ENCODE measurements at regions not wholly inside any gene's neighbourhood (a gene's known extent, or its start where the extent isn't known, plus 50 kb on each side); places are given as distances from the start of the nearest gene placed in this dataset.
"Not testable (repeated sequence)": the region's sequence is repeated elsewhere in the genome, so short reads cannot be mapped to it uniquely, and the experiment has no call there.

GRCh38 chr17:45554479-45554878, 64.0 kb upstream of the PLEKHM1 start:
- DNase-seq (ENCODE audit: low spot score): not testable (repeated sequence)
- no CpG with 5 or more reads among the region's 1 CpG for WGBS

GRCh38 chr17:45558821-45559220, 68.3 kb upstream of the PLEKHM1 start:
- DNase-seq (ENCODE audit: low spot score); intact Hi-C loops (cut with DNase I); H3K9me3 ChIP-seq; H3K27me3 ChIP-seq (replicated peaks; ENCODE audit: insufficient read depth); H3K4me1 ChIP-seq (replicated peaks); H3K4me3 ChIP-seq; H3K27ac ChIP-seq; H3K36me3 ChIP-seq: not testable (repeated sequence)
- WGBS: no CpG with 5 or more reads among the region's 1 CpG

More at GRCh38 chr17:45554479-45554878, 64.0 kb upstream of the PLEKHM1 start:
- H3K27me3 ChIP-seq (replicated peaks; ENCODE audit: insufficient read depth); H3K36me3 ChIP-seq; H3K27ac ChIP-seq; H3K9me3 ChIP-seq; H3K4me1 ChIP-seq (replicated peaks); H3K4me3 ChIP-seq; intact Hi-C loops (cut with DNase I): not testable (repeated sequence)

GRCh38 chr17:45562868-45563267, 72.3 kb upstream of the PLEKHM1 start:
- H3K9me3 ChIP-seq; DNase-seq (ENCODE audit: low spot score); H3K4me3 ChIP-seq; intact Hi-C loops (cut with DNase I); H3K27me3 ChIP-seq (replicated peaks; ENCODE audit: insufficient read depth); H3K27ac ChIP-seq; H3K36me3 ChIP-seq; H3K4me1 ChIP-seq (replicated peaks): not testable (repeated sequence)
- WGBS: 88% methylated on average over 4 of the region's 4 CpGs

- intact Hi-C loops (cut with DNase I); H3K4me1 ChIP-seq (replicated peaks); H3K27ac ChIP-seq; H3K36me3 ChIP-seq; H3K4me3 ChIP-seq; H3K9me3 ChIP-seq; H3K27me3 ChIP-seq (replicated peaks; ENCODE audit: insufficient read depth); DNase-seq (ENCODE audit: low spot score): not testable (repeated sequence)
- 83% methylated on average over 3 of the region's 3 CpGs for WGBS
Observed at GRCh38 chr17:45563283-45563682, 72.8 kb upstream of the PLEKHM1 start.

GRCh38 chr17:45568275-45568674, 77.8 kb upstream of the PLEKHM1 start:
- DNase-seq (ENCODE audit: low spot score); intact Hi-C loops (cut with DNase I); H3K27ac ChIP-seq; H3K4me1 ChIP-seq (replicated peaks); H3K4me3 ChIP-seq; H3K9me3 ChIP-seq; H3K36me3 ChIP-seq; H3K27me3 ChIP-seq (replicated peaks; ENCODE audit: insufficient read depth): not testable (repeated sequence)
- WGBS: 64% methylated on average over 1 of the region's 1 CpG

GRCh38 chr17:45573326-45573725, 82.8 kb upstream of the PLEKHM1 start:
- H3K4me3 ChIP-seq; H3K27ac ChIP-seq; H3K27me3 ChIP-seq (replicated peaks; ENCODE audit: insufficient read depth); intact Hi-C loops (cut with DNase I); H3K4me1 ChIP-seq (replicated peaks); H3K36me3 ChIP-seq; H3K9me3 ChIP-seq; DNase-seq (ENCODE audit: low spot score): not testable (repeated sequence)
- WGBS: 97% methylated on average over 2 of the region's 2 CpGs

- H3K36me3 ChIP-seq: no peaks in the 10 kb centered on the region
- H3K4me1 ChIP-seq (replicated peaks): no peaks in the 10 kb centered on the region
- H3K27ac ChIP-seq: no peak overlapping the region
- TF ChIP-seq CTCF (IDR thresholded peaks at IDR 0.05): no peak
- no peak for TF ChIP-seq POLR2AphosphoS5 (IDR thresholded peaks at IDR 0.05)
- TF ChIP-seq POLR2A (IDR thresholded peaks at IDR 0.05): no peak
- intact Hi-C loops (cut with DNase I): no loop called here
- DNase-seq (ENCODE audit: low spot score): no peak
- 79% methylated on average over 5 of the region's 5 CpGs for WGBS
- H3K27me3 ChIP-seq (replicated peaks; ENCODE audit: insufficient read depth): no peaks in the 10 kb centered on the region
- H3K9me3 ChIP-seq: no peaks in the 10 kb centered on the region
- H3K4me3 ChIP-seq: no peak overlapping the region
Observed at GRCh38 chr17:45573924-45574770, 83.6 kb upstream of the PLEKHM1 start.

- intact Hi-C loops (cut with DNase I): no loop called here
- Histone ChIP-seq H3K4me1 (replicated peaks) (no peaks in the 10 kb centered on the region), H3K36me3 (no peaks in the 10 kb centered on the region)
Observed at GRCh38 chr17:45575126-45575885, 84.8 kb upstream of the PLEKHM1 start.

More at GRCh38 chr17:45575126-45575885, 84.8 kb upstream of the PLEKHM1 start:
- 83% methylated on average over 1 of the region's 1 CpG for WGBS
- Histone ChIP-seq H3K4me3 (no peak overlapping the region), H3K9me3 (no peaks in the 10 kb centered on the region), H3K27me3 (replicated peaks; ENCODE audit: insufficient read depth) (no peaks in the 10 kb centered on the region), H3K27ac (no peak overlapping the region)
- TF ChIP-seq POLR2A (IDR thresholded peaks at IDR 0.05) (no peak), POLR2AphosphoS5 (IDR thresholded peaks at IDR 0.05) (no peak), CTCF (IDR thresholded peaks at IDR 0.05) (no peak)
- no peak for DNase-seq (ENCODE audit: low spot score)
